ENCODE measurements at regions not wholly inside any gene's neighbourhood (a gene's known extent, or its start where the extent isn't known, plus 50 kb on each side); places are given as distances from the start of the nearest gene placed in this dataset.

DNA sequence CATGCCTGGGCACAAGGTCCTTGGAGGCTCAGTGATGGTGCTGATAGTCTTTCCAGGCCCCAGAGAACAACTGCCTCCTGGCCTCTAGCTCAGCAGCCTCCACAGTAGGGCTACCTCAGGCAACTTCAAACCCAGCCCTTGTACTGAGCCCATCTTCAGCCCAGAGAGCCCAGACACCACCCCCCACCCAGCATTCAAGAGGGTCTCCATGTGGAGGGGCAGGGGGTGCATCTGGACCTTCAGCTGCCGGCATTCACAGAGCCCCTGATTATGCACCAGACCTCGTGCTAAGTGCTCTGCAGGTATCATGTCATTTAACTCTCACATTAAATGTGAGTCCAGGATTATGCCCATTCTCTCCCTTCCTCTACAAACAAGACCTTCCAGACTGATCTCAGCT, 197.0 kb upstream of the ZC3H12A start (continued):
- no peak for TF ChIP-seq ATF3 (IDR thresholded peaks at IDR 0.05)

DNA sequence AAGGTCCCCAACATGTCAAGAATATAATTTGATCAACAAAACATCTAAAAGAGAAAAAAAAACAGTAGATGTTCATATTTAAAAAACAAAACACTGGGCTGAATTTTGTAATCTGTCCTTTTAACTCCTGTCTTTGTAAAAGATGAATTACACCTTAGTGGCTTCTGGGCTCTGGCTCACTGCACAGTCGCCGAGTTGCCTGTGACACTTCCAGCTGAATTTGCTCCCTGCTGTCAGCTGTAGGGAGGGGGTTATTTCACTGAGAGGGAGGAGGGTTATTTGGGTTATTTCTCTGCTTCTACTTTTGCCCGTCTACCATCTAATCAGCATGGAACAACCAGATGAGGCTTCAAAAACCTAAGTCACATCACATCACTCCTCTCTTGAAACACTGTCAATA, 193.0 kb upstream of the ZC3H12A start:
- H3K4me3 ChIP-seq (replicated peaks in 1 of 2; ENCODE audit: low read depth in 1 of 2, low read length in 2 of 2), result no peak overlapping the region
- no peak overlapping the region for H3K9ac ChIP-seq (ENCODE audit: low read length)
- intact Hi-C loops (cut with micrococcal nuclease), result no loop called here
- ChIA-PET POLR2A (no interaction called here), RAD21 (ENCODE audit: low non-redundant PET in 1 of 2, low total read pairs in 2 of 2, uncharacterized antibody in 2 of 2, unreplicated experiment in 2 of 2) (no interaction called here), CTCF (no interaction called here)
- no TSS peak for BruUV-seq (replicated peaks)
- no peaks in the 10 kb centered on the region for H3K4me1 ChIP-seq (ENCODE audit: control insufficient read depth in 1 of 2, insufficient read depth in 2 of 2, low read length in 2 of 2)
- no peak overlapping the region for H2AFZ ChIP-seq (ENCODE audit: low read depth, low read length, poor library complexity, severe bottlenecking)
- peaks cover 63% of the 10 kb centered on the region for H3K27me3 ChIP-seq (ENCODE audit: insufficient read depth, low read length)
- no peak overlapping the region for H3K27ac ChIP-seq (ENCODE audit: low read depth, low read length)
- no peaks in the 10 kb centered on the region for H4K20me1 ChIP-seq (ENCODE audit: insufficient read depth)
- no peaks in the 10 kb centered on the region for H3K36me3 ChIP-seq (ENCODE audit: control insufficient read depth in 1 of 2, insufficient read depth in 2 of 2, low read length in 2 of 2)
- H3K9me3 ChIP-seq (ENCODE audit: control insufficient read depth in 1 of 2, insufficient read depth in 1 of 2, low read depth in 1 of 2, low read length in 2 of 2), result peaks cover 0 to 8% of the 10 kb centered on the region in 2 experiments; a peak in 1 of 4 replicates
- no peaks in the 10 kb centered on the region for H3K79me2 ChIP-seq (ENCODE audit: insufficient read depth, low read length)
- TF ChIP-seq POLR2A (IDR thresholded peaks at IDR 0.05; ENCODE audit: borderline replicate concordance, extremely low read depth, insufficient read depth, insufficient read length) (no peak), JUND (IDR thresholded peaks at IDR 0.05) (no peak), CBX3 (IDR thresholded peaks at IDR 0.05; ENCODE audit: low read depth) (no peak), EGR1 (IDR thresholded peaks at IDR 0.05; ENCODE audit: low read depth) (no peak), FOSL1 (IDR thresholded peaks at IDR 0.05; ENCODE audit: low read depth) (no peak), ZBTB33 (IDR thresholded peaks at IDR 0.05; ENCODE audit: extremely low read depth, insufficient replicate concordance, low read length) (no peak), POLR2AphosphoS5 (IDR thresholded peaks at IDR 0.05; ENCODE audit: low read depth, low read length) (no peak), MAX (IDR thresholded peaks at IDR 0.05) (no peak), SP1 (IDR thresholded peaks at IDR 0.05; ENCODE audit: low read depth) (no peak), ZFX (IDR thresholded peaks at IDR 0.05) (no peak), CEBPB (IDR thresholded peaks at IDR 0.05; ENCODE audit: low read depth) (no peak), EZH2phosphoT487 (IDR thresholded peaks at IDR 0.05; ENCODE audit: borderline replicate concordance) (no peak)
- TF ChIP-seq, protein P1, sequence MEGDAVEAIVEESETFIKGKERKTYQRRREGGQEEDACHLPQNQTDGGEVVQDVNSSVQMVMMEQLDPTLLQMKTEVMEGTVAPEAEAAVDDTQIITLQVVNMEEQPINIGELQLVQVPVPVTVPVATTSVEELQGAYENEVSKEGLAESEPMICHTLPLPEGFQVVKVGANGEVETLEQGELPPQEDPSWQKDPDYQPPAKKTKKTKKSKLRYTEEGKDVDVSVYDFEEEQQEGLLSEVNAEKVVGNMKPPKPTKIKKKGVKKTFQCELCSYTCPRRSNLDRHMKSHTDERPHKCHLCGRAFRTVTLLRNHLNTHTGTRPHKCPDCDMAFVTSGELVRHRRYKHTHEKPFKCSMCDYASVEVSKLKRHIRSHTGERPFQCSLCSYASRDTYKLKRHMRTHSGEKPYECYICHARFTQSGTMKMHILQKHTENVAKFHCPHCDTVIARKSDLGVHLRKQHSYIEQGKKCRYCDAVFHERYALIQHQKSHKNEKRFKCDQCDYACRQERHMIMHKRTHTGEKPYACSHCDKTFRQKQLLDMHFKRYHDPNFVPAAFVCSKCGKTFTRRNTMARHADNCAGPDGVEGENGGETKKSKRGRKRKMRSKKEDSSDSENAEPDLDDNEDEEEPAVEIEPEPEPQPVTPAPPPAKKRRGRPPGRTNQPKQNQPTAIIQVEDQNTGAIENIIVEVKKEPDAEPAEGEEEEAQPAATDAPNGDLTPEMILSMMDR (IDR thresholded peaks at IDR 0.05 in 2 of 3, conservative IDR thresholded peaks at IDR 0.05 in 1 of 3; ENCODE audit: borderline replicate concordance in 1 of 3, insufficient read depth in 1 of 3, low read depth in 2 of 3, low read length in 2 of 3), result no peak
- TF ChIP-seq, protein P2, sequence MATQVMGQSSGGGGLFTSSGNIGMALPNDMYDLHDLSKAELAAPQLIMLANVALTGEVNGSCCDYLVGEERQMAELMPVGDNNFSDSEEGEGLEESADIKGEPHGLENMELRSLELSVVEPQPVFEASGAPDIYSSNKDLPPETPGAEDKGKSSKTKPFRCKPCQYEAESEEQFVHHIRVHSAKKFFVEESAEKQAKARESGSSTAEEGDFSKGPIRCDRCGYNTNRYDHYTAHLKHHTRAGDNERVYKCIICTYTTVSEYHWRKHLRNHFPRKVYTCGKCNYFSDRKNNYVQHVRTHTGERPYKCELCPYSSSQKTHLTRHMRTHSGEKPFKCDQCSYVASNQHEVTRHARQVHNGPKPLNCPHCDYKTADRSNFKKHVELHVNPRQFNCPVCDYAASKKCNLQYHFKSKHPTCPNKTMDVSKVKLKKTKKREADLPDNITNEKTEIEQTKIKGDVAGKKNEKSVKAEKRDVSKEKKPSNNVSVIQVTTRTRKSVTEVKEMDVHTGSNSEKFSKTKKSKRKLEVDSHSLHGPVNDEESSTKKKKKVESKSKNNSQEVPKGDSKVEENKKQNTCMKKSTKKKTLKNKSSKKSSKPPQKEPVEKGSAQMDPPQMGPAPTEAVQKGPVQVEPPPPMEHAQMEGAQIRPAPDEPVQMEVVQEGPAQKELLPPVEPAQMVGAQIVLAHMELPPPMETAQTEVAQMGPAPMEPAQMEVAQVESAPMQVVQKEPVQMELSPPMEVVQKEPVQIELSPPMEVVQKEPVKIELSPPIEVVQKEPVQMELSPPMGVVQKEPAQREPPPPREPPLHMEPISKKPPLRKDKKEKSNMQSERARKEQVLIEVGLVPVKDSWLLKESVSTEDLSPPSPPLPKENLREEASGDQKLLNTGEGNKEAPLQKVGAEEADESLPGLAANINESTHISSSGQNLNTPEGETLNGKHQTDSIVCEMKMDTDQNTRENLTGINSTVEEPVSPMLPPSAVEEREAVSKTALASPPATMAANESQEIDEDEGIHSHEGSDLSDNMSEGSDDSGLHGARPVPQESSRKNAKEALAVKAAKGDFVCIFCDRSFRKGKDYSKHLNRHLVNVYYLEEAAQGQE (IDR thresholded peaks at IDR 0.05; ENCODE audit: low read depth), result no peak
- no peaks in the 10 kb centered on the region for H3K9me2 ChIP-seq (ENCODE audit: insufficient read depth)
- ATAC-seq (no peak), DNase-seq (ENCODE audit: low read depth, low spot score) (no peak)
- H3K4me2 ChIP-seq (ENCODE audit: low read length), result no peak overlapping the region

Measured in HCT116 (cell line).